DND-41 (cell line): ENCODE measurements at regions not wholly inside any gene's neighbourhood (a gene's known extent, or its start where the extent isn't known, plus 50 kb on each side); places are given as distances from the start of the nearest gene placed in this dataset.

Source experiments
- EZH2 ChIP-seq: IDR thresholded peaks from 3 replicates; pipeline ENCODE4 v1.6.1; 2012; ENCODE audit warnings: borderline replicate concordance, low read depth, mild to moderate bottlenecking, moderate library complexity, low read length, inconsistent platforms; ENCODE audit not compliant: severe bottlenecking
- TF ChIP-seq, protein P1 (sequence below): IDR thresholded peaks from 2 replicates; pipeline ENCODE4 v1.5.1; 2012; ENCODE audit warnings: borderline replicate concordance, low read length, moderate library complexity, mild to moderate bottlenecking; ENCODE audit not compliant: poor library complexity, severe bottlenecking; ENCODE audit errors: extremely low read depth

DNA sequence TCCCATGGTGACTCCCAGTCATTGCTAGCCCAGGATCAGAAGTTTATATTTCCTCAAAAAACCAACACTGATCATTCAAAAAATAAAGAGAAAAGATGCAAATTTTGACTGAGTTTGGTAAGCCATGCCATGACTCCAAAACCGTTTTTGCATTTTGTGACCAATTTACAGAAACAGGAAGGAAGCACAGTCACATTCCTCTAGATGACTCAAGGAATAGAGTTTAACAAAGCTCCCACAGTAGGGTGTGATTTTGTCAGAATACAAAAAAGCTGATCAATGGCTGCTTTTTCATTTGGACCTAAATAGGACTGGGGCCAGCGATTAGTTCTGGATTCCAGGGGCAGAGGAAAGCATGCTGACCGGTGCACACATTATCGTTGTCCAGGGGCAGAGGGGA lies 179.4 kb upstream of the AFDN start:
- TF ChIP-seq, protein P1, sequence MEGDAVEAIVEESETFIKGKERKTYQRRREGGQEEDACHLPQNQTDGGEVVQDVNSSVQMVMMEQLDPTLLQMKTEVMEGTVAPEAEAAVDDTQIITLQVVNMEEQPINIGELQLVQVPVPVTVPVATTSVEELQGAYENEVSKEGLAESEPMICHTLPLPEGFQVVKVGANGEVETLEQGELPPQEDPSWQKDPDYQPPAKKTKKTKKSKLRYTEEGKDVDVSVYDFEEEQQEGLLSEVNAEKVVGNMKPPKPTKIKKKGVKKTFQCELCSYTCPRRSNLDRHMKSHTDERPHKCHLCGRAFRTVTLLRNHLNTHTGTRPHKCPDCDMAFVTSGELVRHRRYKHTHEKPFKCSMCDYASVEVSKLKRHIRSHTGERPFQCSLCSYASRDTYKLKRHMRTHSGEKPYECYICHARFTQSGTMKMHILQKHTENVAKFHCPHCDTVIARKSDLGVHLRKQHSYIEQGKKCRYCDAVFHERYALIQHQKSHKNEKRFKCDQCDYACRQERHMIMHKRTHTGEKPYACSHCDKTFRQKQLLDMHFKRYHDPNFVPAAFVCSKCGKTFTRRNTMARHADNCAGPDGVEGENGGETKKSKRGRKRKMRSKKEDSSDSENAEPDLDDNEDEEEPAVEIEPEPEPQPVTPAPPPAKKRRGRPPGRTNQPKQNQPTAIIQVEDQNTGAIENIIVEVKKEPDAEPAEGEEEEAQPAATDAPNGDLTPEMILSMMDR, result no peak
- TF ChIP-seq EZH2, result no peak
